Trophoblast cell (in vitro differentiated cells and primary cell): ENCODE measurements at regions not wholly inside any gene's neighbourhood (a gene's known extent, or its start where the extent isn't known, plus 50 kb on each side); places are given as distances from the start of the nearest gene placed in this dataset.

Source experiments
- DNase-seq, 2 donors: peaks; one replicate each; pipeline ENCODE4 v3.0.0-alpha.2; 2016
- H2AFZ ChIP-seq: 2 replicates; pipeline ENCODE4 v1.6.1; 2013; ENCODE audit warnings: low read length, moderate library complexity, mild to moderate bottlenecking; ENCODE audit not compliant: insufficient read depth, poor library complexity
- H2AK5ac ChIP-seq: 2 replicates; pipeline ENCODE4 v1.6.1; 2013; ENCODE audit warnings: mild to moderate bottlenecking, low read length
- H2BK120ac ChIP-seq: 2 replicates; pipeline ENCODE4 v1.6.1; 2013; ENCODE audit warnings: low read length, mild to moderate bottlenecking, moderate library complexity; ENCODE audit not compliant: insufficient read depth, poor library complexity
- H2BK12ac ChIP-seq: 2 replicates; pipeline ENCODE4 v1.6.1; 2013; ENCODE audit warnings: mild to moderate bottlenecking, low read length, moderate library complexity
- H2BK5ac ChIP-seq: 2 replicates; pipeline ENCODE4 v1.6.1; 2013; ENCODE audit warnings: low read length, low read depth, moderate library complexity, mild to moderate bottlenecking; ENCODE audit not compliant: poor library complexity
- H3K14ac ChIP-seq: 2 replicates; pipeline ENCODE4 v1.6.1; 2013; ENCODE audit warnings: mild to moderate bottlenecking, low read length
- H3K18ac ChIP-seq: 2 replicates; pipeline ENCODE4 v1.6.1; 2013; ENCODE audit warnings: mild to moderate bottlenecking, low read length
- H3K23ac ChIP-seq: 2 replicates; pipeline ENCODE4 v1.6.1; 2013; ENCODE audit warnings: low read length
- H3K27ac ChIP-seq: 2 replicates; pipeline ENCODE4 v1.5.1; 2013; ENCODE audit warnings: low read depth, mild to moderate bottlenecking, inconsistent platforms, low read length, moderate library complexity
- H3K27me3 ChIP-seq: 2 replicates; pipeline ENCODE4 v1.6.1; 2013; ENCODE audit warnings: inconsistent platforms, mild to moderate bottlenecking, low read length, moderate library complexity; ENCODE audit not compliant: insufficient read depth
- H3K36me3 ChIP-seq, 2 experiments: 1 replicate in 1 of 2; 2 replicates in 1 of 2; pipeline ENCODE4 v1.6.1; 2013; ENCODE audit warnings: low read length in 2 of 2, mild to moderate bottlenecking in 2 of 2, moderate library complexity in 1 of 2; ENCODE audit not compliant: insufficient read depth in 2 of 2, control insufficient read depth in 1 of 2
- H3K4ac ChIP-seq: 2 replicates; pipeline ENCODE4 v1.6.1; 2013; ENCODE audit warnings: low read depth, mild to moderate bottlenecking, low read length, moderate library complexity
- H3K4me1 ChIP-seq, 2 experiments: 1 replicate in 1 of 2; 2 replicates in 1 of 2; pipeline ENCODE4 v1.6.1; 2013; ENCODE audit warnings: low read length in 2 of 2, mild to moderate bottlenecking in 2 of 2, moderate library complexity in 1 of 2; ENCODE audit not compliant: insufficient read depth in 2 of 2, control insufficient read depth in 1 of 2
- H3K4me2 ChIP-seq: 2 replicates; pipeline ENCODE4 v1.6.1; 2013; ENCODE audit warnings: inconsistent platforms, mild to moderate bottlenecking, low read length, moderate library complexity
- H3K4me3 ChIP-seq: 2 replicates; pipeline ENCODE4 v1.5.1; 2013; ENCODE audit warnings: mild to moderate bottlenecking, low read depth, low read length, inconsistent platforms
- H3K79me1 ChIP-seq: one replicate; pipeline ENCODE4 v1.6.1; 2013; ENCODE audit warnings: low read length
- H3K79me2 ChIP-seq: 2 replicates; pipeline ENCODE4 v1.6.1; 2013; ENCODE audit warnings: low read length, mild to moderate bottlenecking; ENCODE audit not compliant: control insufficient read depth, insufficient read depth, poor library complexity
- H3K9ac ChIP-seq: 2 replicates; pipeline ENCODE4 v1.6.1; 2013; ENCODE audit warnings: mild to moderate bottlenecking, low read length
- H3K9me3 ChIP-seq: 2 replicates; pipeline ENCODE4 v1.6.1; 2013; ENCODE audit warnings: low read depth, mild to moderate bottlenecking, control low read depth, inconsistent platforms, low read length; ENCODE audit not compliant: insufficient read depth
- H4K12ac ChIP-seq: 2 replicates; pipeline ENCODE4 v1.6.1; 2013; ENCODE audit warnings: low read depth, mild to moderate bottlenecking, low read length, moderate library complexity
- H4K8ac ChIP-seq: 2 replicates; pipeline ENCODE4 v1.6.1; 2013; ENCODE audit warnings: low read depth, mild to moderate bottlenecking, low read length, moderate library complexity
- H4K91ac ChIP-seq: one replicate; pipeline ENCODE4 v1.6.1; 2013; ENCODE audit warnings: low read depth, mild to moderate bottlenecking, low read length, moderate library complexity
- WGBS: extraction: QIAGEN DNeasy Blood & Tissue Kit; methylation state at CpG from one replicate; pipeline ENCODE4 v1.1.7; 2013; ENCODE audit warnings: missing lambda C conversion rate; ENCODE audit not compliant: insufficient read length, insufficient coverage; ENCODE audit errors: extremely low coverage; 5-methylcytosine and 5-hydroxymethylcytosine counted together

- no peak overlapping the region for H2AFZ ChIP-seq
Measured at GRCh38 chrX:30373479-30373878, 64.3 kb upstream of the NR0B1 start.

DNA sequence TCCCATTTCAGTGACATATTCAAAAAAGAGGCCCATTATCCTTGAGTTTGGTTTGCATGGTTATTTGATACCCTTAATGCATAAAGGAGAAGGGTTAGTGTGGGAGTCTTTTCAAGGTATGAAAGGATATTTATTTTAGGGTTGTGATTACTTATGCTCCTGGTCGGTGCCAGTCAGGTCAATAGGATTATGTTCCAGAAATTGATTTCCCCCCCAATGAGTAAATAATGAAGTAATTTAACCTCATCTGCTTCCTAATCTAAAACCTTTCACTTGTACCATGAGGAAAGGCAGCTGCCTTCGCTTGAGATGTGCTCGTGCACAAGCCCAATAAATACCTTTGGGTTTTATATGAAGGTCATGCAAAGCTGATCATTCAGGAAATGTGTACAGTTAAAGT, 55.0 kb upstream of the NR0B1 start:
- Histone ChIP-seq H3K9ac (no peak overlapping the region), H3K18ac (no peak overlapping the region), H3K4ac (no peak overlapping the region), H2BK120ac (no peak overlapping the region), H3K14ac (no peak overlapping the region), H4K91ac (no peak overlapping the region), H4K8ac (no peak overlapping the region), H3K4me3 (no peak overlapping the region), H2BK12ac (no peak overlapping the region), H3K23ac (no peak overlapping the region), H3K4me2 (no peak overlapping the region), H3K4me1 (no peaks in the 10 kb centered on the region), H3K27me3 (no peaks in the 10 kb centered on the region), H3K36me3 (no peaks in the 10 kb centered on the region), H3K79me1 (no peaks in the 10 kb centered on the region), H3K79me2 (no peaks in the 10 kb centered on the region), H4K12ac (no peak overlapping the region), H3K27ac (no peak overlapping the region), H3K9me3 (no peaks in the 10 kb centered on the region), H2AK5ac (no peak overlapping the region), H2AFZ (no peak overlapping the region), H2BK5ac (no peak overlapping the region)
- no CpG with 5 or more reads among the region's 3 CpGs for WGBS
- DNase-seq: no peak

More at GRCh38 chrX:30373479-30373878, 64.3 kb upstream of the NR0B1 start:
- no peak overlapping the region for H4K8ac ChIP-seq
- H3K79me1 ChIP-seq: no peaks in the 10 kb centered on the region
- H3K9me3 ChIP-seq: no peaks in the 10 kb centered on the region
- no peak overlapping the region for H3K4me3 ChIP-seq
- no peak overlapping the region for H3K18ac ChIP-seq
- H3K27me3 ChIP-seq: no peaks in the 10 kb centered on the region
- H2BK12ac ChIP-seq: no peak overlapping the region
- H2BK5ac ChIP-seq: no peak overlapping the region
- no peak overlapping the region for H3K27ac ChIP-seq
- no peak overlapping the region for H2BK120ac ChIP-seq
- H4K12ac ChIP-seq: no peak overlapping the region
- WGBS: no CpG with 5 or more reads among the region's 5 CpGs
- no peak overlapping the region for H3K14ac ChIP-seq
- H3K9ac ChIP-seq: no peak overlapping the region
- H3K4ac ChIP-seq: no peak overlapping the region
- H3K79me2 ChIP-seq: no peaks in the 10 kb centered on the region
- peak in 1 of 2 donors; percentile 0 for DNase-seq
- H2AK5ac ChIP-seq: no peak overlapping the region
- no peak overlapping the region for H4K91ac ChIP-seq
- H3K36me3 ChIP-seq: no peaks in the 10 kb centered on the region
- H3K4me1 ChIP-seq: no peaks in the 10 kb centered on the region
- no peak overlapping the region for H3K4me2 ChIP-seq
- no peak overlapping the region for H3K23ac ChIP-seq
